Left renal cortex interstitium (tissue), 4 donors: ENCODE measurements at regions not wholly inside any gene's neighbourhood (a gene's known extent, or its start where the extent isn't known, plus 50 kb on each side); places are given as distances from the start of the nearest gene placed in this dataset.

Experiments
- DNase-seq, 4 donors: peaks; one replicate each; pipeline ENCODE4 v3.0.0-alpha.2; 2013; ENCODE audit warnings: low read depth in 4 of 4, low spot score in 2 of 4, missing footprints in 1 of 4

GRCh38 chr2:220148471-220149248 lies 521.2 kb downstream of the SLC4A3 start:
- DNase-seq, result no peak

DNA sequence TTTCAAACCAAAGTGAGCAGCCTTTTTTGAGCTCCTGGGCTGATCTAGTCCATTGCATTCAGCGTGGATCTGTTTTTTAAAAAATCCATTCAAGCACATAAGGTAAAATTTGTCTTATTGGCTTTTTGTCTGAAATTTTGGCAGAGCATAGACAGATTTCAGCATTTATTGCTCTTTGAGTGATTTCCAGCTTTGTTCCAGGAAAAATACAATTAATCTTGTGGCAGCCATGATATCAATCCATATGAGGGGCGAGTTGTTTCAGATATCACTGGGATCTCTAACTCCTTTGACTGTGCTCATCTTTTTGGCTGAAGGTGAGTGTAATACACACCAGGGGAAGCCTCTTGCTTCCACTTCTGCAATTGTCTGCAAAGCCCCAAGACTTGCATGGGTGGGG lies 523.9 kb downstream of the SLC4A3 start:
- DNase-seq, result no peak

DNA sequence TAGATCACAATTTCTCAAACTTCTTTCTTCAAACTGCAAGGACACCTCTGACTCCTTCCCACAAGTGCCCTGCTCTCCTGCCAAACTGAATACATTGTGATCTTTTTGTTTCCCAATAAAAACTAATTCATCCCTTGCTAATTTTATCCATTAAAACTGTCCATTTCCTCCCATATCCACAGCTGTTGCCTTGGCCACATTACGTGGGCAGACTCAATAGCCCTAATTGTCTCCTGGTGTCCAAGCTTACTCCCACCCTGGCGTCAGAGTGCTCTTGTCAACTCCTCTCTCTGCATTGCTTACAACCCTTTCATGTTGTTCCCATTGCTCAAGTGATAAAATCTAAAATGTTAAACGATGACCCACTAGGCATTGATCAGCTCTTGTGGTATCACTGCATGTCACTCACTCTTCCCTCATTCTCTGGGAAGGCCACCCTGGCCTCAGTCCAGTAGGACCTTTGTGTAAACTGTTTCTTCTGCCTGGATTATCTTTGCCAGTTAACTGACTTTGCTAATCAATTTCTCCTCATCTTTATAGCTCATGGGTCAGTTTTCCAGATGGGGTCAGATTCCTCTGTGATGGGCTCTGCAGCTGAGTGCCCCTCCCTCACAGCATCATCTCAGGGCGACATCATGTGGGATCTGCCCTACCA lies 525.0 kb downstream of the SLC4A3 start:
- DNase-seq, result no peak

- DNase-seq, result no peak
Observed at GRCh38 chr2:220153118-220153517, 525.7 kb downstream of the SLC4A3 start.

DNA sequence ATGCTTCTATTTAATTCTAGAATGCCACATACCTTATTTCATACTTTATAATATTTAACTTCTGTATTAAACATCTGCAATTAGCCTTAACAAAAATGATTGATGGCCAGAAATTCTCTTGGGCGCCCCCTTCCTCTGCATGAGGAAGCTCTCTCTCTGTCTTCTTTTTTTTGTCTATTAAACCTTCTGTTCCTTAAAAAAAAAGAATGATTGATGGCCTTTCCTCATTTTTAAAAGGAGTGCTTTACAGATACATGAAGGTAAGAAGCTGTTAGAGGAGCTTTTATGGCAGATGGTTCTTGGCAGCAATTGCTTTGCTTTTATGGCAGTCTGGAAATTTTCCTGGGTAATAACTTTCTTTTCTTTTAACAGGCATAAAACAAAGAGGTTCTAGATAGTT lies 526.9 kb downstream of the SLC4A3 start:
- no peak for DNase-seq

GRCh38 chr2:220157312-220157711 lies 529.9 kb downstream of the SLC4A3 start:
- DNase-seq, result no peak

GRCh38 chr2:220159738-220160137 lies 532.3 kb downstream of the SLC4A3 start:
- no peak for DNase-seq

DNA sequence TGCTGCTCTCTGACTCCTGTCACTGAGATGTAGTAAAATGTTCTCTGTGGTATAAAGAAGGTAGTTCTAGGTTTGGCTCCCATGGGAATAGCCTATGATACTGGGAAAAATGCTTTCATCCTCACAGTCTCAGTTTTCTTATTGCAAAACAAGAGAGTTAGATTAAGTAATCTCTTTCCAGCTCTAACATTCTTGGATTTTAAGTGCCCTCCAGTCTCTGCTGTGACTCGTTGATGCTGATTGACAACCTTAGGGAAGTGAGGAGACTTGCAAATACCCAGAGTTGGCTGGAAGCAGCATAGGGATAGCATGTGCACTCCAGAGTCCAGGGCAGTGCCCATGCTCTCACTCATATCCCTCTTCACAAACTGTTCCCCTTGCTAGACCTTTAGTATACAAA lies 534.9 kb downstream of the SLC4A3 start:
- no peak for DNase-seq

DNA sequence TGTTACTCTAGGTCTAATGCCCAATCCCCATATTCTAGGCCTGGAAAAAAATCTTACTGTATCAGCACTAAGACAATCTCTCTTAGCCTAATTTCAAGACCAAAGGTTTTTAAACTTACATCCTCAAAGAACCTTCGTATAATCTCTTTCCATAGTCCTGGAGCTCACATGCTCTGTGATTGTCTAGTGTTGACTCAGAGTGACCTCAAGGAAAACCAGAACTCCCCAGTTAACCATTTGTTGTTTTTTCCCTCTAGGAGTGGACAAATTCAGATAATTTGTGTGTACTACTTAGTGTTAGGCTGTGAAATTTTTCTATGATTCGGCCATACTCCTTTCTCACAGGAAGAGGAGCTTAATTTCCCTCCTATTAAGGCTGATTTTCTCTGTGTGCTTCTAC lies 536.1 kb downstream of the SLC4A3 start:
- no peak for DNase-seq

DNA sequence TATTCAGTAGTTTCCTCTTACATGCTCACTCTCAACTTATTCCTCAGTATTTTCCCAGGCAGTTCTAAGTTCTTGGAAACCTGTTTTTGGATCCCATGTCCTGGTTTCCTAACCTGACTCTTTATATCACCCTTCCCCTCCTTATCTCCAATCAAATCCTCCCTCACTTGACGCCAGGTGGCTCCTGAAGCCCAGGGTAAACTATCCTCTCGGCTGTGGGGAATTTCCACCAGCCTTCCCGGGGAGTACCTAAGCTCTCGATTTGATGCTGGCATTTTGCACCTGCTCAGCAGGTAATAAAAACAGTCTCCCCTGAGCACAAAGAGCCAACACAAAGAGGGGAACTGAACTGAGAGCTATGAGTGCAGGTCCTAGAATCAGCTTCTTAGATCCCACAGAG lies 538.0 kb downstream of the SLC4A3 start:
- peak in 1 of 4 donors; percentile 16 for DNase-seq

- DNase-seq, result no peak
Observed at GRCh38 chr2:220166616-220167015, 539.2 kb downstream of the SLC4A3 start.

GRCh38 chr2:220167956-220168355 lies 540.5 kb downstream of the SLC4A3 start:
- DNase-seq, result no peak

DNA sequence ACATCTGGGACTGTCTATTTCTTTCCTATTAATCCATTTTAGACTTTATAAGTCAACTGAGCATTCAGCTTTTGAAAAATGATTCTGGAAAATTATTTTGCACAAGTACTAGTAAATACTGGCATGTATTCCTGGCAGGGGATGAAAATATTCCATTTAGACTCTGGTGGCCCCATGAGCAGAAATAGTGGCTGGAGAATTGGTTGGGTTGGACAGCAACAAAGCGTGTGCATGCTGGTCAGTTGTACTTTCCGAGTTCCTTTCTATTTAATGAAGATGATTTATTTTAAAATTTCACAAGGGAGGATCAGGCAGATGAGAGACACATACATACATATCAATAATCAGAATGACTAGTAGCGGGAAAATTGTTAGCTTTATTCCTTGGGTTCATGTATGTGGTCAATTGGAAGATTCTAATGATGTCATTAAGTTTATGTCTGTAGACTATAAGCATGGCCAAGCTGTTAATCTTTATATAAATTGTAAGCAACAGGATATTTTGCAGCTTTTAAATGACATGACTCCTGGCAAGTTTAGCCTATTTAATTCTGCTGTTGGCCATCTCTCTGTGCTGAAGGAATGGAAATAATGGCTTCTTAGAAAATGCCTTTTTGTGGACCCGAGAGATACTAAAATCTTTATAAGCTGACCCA lies 541.6 kb downstream of the SLC4A3 start:
- DNase-seq, result no peak

DNA sequence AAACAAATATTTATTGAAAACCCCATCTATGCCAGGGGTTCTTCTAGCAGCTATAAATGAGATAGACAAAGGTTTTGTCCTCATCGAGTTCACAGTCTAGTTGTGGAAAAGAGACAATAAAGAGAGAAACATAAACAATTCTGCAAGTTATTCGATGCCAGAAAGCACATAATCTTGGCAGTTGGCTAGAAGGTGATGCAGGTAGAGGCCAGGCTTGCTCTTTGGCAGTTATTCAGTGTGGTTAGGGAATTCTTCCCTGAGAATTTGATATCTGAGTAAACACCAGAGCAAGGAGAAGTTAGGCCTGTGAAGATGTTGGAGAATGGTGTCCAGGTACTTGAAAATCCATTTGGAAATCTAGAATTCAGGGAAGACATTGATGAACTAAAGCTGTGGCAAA lies 547.4 kb downstream of the SLC4A3 start:
- no peak for DNase-seq

GRCh38 chr2:220175967-220176366 lies 548.5 kb downstream of the SLC4A3 start:
- no peak for DNase-seq

DNA sequence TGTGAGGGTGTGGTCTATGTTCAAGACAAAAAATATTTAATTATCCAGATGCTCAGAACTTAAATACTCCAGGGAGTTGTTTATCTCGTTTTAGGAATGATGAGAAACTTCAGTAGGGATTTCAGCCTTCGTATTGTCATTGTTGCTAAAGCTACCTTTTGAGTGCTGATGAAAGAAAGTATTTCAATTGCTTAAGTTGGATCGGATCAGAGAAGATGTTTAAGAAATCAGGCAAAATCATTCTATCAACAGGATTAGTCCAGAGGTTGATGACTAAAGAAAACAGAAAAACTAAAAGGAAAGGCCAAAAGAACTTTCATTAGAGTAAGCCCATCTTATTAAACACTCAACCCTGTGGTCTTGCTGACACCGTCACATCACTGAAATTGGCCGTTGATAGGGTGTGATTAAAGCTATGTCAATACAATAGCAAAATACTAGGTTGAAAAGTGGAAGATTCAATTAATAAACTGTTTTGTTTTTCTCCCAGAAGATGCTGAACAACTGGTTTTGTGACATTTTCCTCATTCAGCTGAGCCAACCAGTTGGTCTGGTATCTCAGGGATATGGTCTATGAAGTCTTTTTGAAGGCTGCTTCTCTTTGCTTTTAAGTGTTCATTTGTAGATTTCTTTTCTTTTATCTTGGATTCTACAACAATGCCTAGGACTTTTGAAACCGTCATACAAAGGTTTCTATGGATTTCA lies 551.7 kb downstream of the SLC4A3 start:
- no peak for DNase-seq

DNA sequence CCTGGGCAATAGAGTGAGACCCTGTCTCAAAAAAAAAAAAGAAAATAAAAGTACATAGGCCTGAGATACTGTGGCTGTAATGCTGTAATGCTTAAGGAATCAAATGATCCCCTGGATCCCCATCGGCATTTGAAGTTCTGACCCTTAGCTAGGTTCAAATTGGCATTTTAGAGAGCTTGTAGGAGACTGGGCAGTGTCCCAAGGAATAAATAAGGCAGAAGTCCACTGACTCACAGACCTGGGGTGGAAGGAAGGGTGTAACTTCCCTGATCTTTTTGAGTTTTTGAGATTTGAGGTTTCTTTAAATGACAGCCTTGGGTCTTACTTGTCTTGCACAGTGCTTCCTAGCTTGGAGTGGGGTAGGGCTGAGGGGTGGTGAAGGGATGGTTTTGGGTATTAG lies 553.7 kb downstream of the SLC4A3 start:
- DNase-seq, result no peak

DNA sequence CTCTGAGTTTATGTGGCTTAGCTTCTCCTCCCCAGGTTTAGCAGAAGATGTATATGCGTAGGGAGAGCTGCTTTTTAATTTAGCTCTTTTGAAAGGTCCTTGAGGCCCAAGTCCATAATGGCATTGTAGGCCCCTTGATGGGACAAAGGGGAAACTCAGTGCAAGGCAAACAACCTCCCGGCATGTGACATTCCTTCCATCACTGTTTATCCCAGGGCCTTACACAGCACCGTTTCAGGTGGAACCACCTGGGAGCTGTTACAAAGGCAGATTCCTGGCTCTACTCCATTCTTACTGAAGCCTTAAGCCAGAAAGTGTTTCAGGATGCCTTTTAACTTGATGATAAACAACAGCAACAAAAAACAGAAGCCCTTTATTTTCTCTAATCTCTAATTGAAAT lies 555.4 kb downstream of the SLC4A3 start:
- no peak for DNase-seq

GRCh38 chr2:220185766-220186305 lies 558.4 kb downstream of the SLC4A3 start:
- DNase-seq, result no peak

DNA sequence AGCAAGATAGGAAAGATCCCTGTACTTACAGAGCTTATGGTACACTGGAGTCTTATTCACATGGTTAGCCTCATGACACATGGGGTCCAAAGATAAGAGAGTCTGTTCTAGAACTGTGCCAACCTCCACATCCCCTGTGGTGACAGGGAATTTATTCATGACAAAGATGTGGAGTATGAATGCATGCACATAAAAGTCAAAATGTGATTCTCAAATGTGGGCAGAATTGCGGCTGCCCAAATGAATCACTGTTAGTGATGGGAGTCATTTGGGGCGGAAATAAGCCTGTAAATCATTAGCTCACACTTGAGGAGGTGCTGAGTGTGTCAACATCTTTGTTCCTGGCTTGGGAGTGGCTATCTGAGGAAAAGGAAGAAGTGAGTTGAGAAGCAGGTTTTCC lies 560.6 kb downstream of the SLC4A3 start:
- no peak for DNase-seq

DNA sequence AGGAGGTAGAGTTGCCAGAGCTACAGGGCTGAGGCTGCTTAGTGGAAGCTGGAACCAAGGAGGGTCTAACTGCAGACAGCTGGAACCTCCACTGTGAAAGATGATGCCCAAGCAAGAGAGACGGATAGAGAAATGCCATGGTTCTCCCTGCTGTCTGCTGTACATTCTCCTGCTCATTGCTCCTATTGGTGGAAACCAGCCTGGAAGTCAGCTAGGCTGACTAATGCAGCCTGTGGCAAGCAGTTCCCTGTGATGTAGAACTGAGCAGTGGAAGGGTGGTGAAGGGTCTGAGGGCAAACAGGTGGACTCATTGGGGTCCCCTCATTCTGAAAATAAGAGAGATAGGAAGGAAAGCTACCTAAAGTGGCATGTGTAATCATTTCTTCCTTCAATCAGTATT lies 563.6 kb downstream of the SLC4A3 start:
- no peak for DNase-seq
